HK-2 (cell line): ENCODE measurements at regions not wholly inside any gene's neighbourhood (a gene's known extent, or its start where the extent isn't known, plus 50 kb on each side); places are given as distances from the start of the nearest gene placed in this dataset.
"Not testable (repeated sequence)": the region's sequence is repeated elsewhere in the genome, so short reads cannot be mapped to it uniquely, and the experiment has no call there.

Experiments used
- DNase-seq: peaks from one replicate; pipeline ENCODE4 v3.0.0-alpha.2; 2018; ENCODE audit not compliant: unreplicated experiment

GRCh38 chr22:48300877-48301276 is 1526.8 kb downstream of the BRD1 start:
- no peak for DNase-seq

GRCh38 chr22:48299801-48300200 is 1527.9 kb downstream of the BRD1 start:
- DNase-seq = no peak

GRCh38 chr22:48299124-48299523 is 1528.5 kb downstream of the BRD1 start:
- no peak for DNase-seq

- no peak for DNase-seq
These were observed 1530.4 kb downstream of the BRD1 start for GRCh38 chr22:48297296-48297695.

GRCh38 chr22:48289954-48290353 is 1527.5 kb downstream of the TBC1D22A start:
- DNase-seq = not testable (repeated sequence)

GRCh38 chr22:48288376-48288940 is 1526.0 kb downstream of the TBC1D22A start:
- DNase-seq = no peak

GRCh38 chr22:48287031-48287430 is 1524.6 kb downstream of the TBC1D22A start:
- no peak for DNase-seq

GRCh38 chr22:48284671-48285070 is 1522.2 kb downstream of the TBC1D22A start:
- no peak for DNase-seq

- no peak for DNase-seq
These were observed 1520.4 kb downstream of the TBC1D22A start for GRCh38 chr22:48282804-48283203.

- DNase-seq = no peak
These were observed 1517.0 kb downstream of the TBC1D22A start for GRCh38 chr22:48279461-48279756.

- DNase-seq = no peak
These were observed 1516.4 kb downstream of the TBC1D22A start for GRCh38 chr22:48278620-48279460.

- DNase-seq = no peak
These were observed 1515.6 kb downstream of the TBC1D22A start for GRCh38 chr22:48277868-48278581.

GRCh38 chr22:48276994-48277867 is 1514.8 kb downstream of the TBC1D22A start:
- no peak for DNase-seq

GRCh38 chr22:48275412-48275811 is 1513.0 kb downstream of the TBC1D22A start:
- DNase-seq = no peak

- no peak for DNase-seq
These were observed 1508.3 kb downstream of the TBC1D22A start for GRCh38 chr22:48270731-48271130.

GRCh38 chr22:48268771-48269552 is 1506.5 kb downstream of the TBC1D22A start:
- DNase-seq = no peak

- DNase-seq = no peak
These were observed 1505.8 kb downstream of the TBC1D22A start for GRCh38 chr22:48268293-48268692.

- no peak for DNase-seq
These were observed 1505.2 kb downstream of the TBC1D22A start for GRCh38 chr22:48267681-48268080.

GRCh38 chr22:48265000-48265625 is 1502.7 kb downstream of the TBC1D22A start:
- DNase-seq = no peak

GRCh38 chr22:48264586-48264985 is 1502.1 kb downstream of the TBC1D22A start:
- DNase-seq = no peak
